ENCODE measurements at regions not wholly inside any gene's neighbourhood (a gene's known extent, or its start where the extent isn't known, plus 50 kb on each side); places are given as distances from the start of the nearest gene placed in this dataset.

GRCh38 chr5:74251141-74252035 is 389.1 kb downstream of the ENC1 start:
- Histone ChIP-seq H3K36me3 (ENCODE audit: control insufficient read depth, insufficient read depth, low read length) (no peaks in the 10 kb centered on the region), H3K27me3 (ENCODE audit: control insufficient read depth, insufficient read depth, low read length) (no peaks in the 10 kb centered on the region), H3K4me3 (ENCODE audit: low read depth, low read length) (no peak overlapping the region)
- ChIA-PET POLR2A (no interaction called here), CTCF (no interaction called here)
- DNase-seq (ENCODE audit: low read depth): peak; percentile 94
- no peak for TF ChIP-seq CTCF (IDR thresholded peaks at IDR 0.05; ENCODE audit: insufficient read depth, low read depth, low read length)

- no peaks in the 10 kb centered on the region for H3K36me3 ChIP-seq (ENCODE audit: control insufficient read depth, insufficient read depth, low read length)
- H3K27me3 ChIP-seq (ENCODE audit: control insufficient read depth, insufficient read depth, low read length): no peaks in the 10 kb centered on the region
- no peak for TF ChIP-seq CTCF (IDR thresholded peaks at IDR 0.05; ENCODE audit: insufficient read depth, low read depth, low read length)
- POLR2A ChIA-PET: no interaction called here
- no peak overlapping the region for H3K4me3 ChIP-seq (ENCODE audit: low read depth, low read length)
- DNase-seq (ENCODE audit: low read depth): no peak
- CTCF ChIA-PET: no interaction called here
Observed at GRCh38 chr5:74250304-74251102, 390.0 kb downstream of the ENC1 start.

GRCh38 chr5:74248576-74248975 is 392.0 kb downstream of the ENC1 start:
- Histone ChIP-seq H3K4me3 (ENCODE audit: low read depth, low read length) (no peak overlapping the region), H3K36me3 (ENCODE audit: control insufficient read depth, insufficient read depth, low read length) (no peaks in the 10 kb centered on the region), H3K27me3 (ENCODE audit: control insufficient read depth, insufficient read depth, low read length) (no peaks in the 10 kb centered on the region)
- POLR2A ChIA-PET: no interaction called here
- CTCF ChIA-PET: no interaction called here
- TF ChIP-seq CTCF (IDR thresholded peaks at IDR 0.05; ENCODE audit: insufficient read depth, low read depth, low read length): no peak
- DNase-seq (ENCODE audit: low read depth): no peak

- H3K36me3 ChIP-seq (ENCODE audit: control insufficient read depth, insufficient read depth, low read length): no peaks in the 10 kb centered on the region
- ChIA-PET POLR2A (no interaction called here), CTCF (no interaction called here)
- no peak for TF ChIP-seq CTCF (IDR thresholded peaks at IDR 0.05; ENCODE audit: insufficient read depth, low read depth, low read length)
- no peak for DNase-seq (ENCODE audit: low read depth)
- H3K27me3 ChIP-seq (ENCODE audit: control insufficient read depth, insufficient read depth, low read length): no peaks in the 10 kb centered on the region
- no peak overlapping the region for H3K4me3 ChIP-seq (ENCODE audit: low read depth, low read length)
Observed at GRCh38 chr5:74244406-74244805, 396.1 kb downstream of the ENC1 start.

GRCh38 chr5:74243634-74244033 is 396.9 kb downstream of the ENC1 start:
- DNase-seq (ENCODE audit: low read depth): no peak
- Histone ChIP-seq H3K4me3 (ENCODE audit: low read depth, low read length) (no peak overlapping the region), H3K27me3 (ENCODE audit: control insufficient read depth, insufficient read depth, low read length) (no peaks in the 10 kb centered on the region), H3K36me3 (ENCODE audit: control insufficient read depth, insufficient read depth, low read length) (no peaks in the 10 kb centered on the region)
- TF ChIP-seq CTCF (IDR thresholded peaks at IDR 0.05; ENCODE audit: insufficient read depth, low read depth, low read length): no peak
- ChIA-PET POLR2A (no interaction called here), CTCF (no interaction called here)

Data from BJ (cell line).